Nephron (organoid): ENCODE measurements at regions not wholly inside any gene's neighbourhood (a gene's known extent, or its start where the extent isn't known, plus 50 kb on each side); places are given as distances from the start of the nearest gene placed in this dataset.
A peak's percentile ranks its signal among the peaks of the same experiment; 100 is the strongest.

Experiments used
- H3K27ac Mint-ChIP-seq, 3 experiments: 2 replicates each; pipeline ENCODE4 v1.8.0; 2020; ENCODE audit warnings: mixed read lengths in 3 of 3, mild to moderate bottlenecking in 2 of 3, moderate library complexity in 1 of 3
- H3K27me3 Mint-ChIP-seq: 2 replicates; pipeline ENCODE4 v1.8.0; 2021; ENCODE audit warnings: low read depth, mild to moderate bottlenecking, moderate library complexity, mixed read lengths
- H3K36me3 Mint-ChIP-seq: 2 replicates; pipeline ENCODE4 v1.8.0; 2020; ENCODE audit warnings: low read depth, mixed read lengths
- H3K4me1 Mint-ChIP-seq: 2 replicates; pipeline ENCODE4 v1.8.0; 2020; ENCODE audit warnings: mixed read lengths
- H3K4me3 Mint-ChIP-seq, 3 experiments: 2 replicates each; pipeline ENCODE4 v1.8.0; 2020; ENCODE audit warnings: mild to moderate bottlenecking in 3 of 3, mixed read lengths in 3 of 3, moderate library complexity in 2 of 3
- H3K9me3 Mint-ChIP-seq: 2 replicates; pipeline ENCODE4 v1.8.0; 2020; ENCODE audit warnings: mixed read lengths
- TF ChIP-seq, protein P1 (sequence below), 3 experiments: fragments of 200-600 bp; sonication (generic); IDR thresholded peaks; one replicate each; pipeline ENCODE4 v1.5.0; 2021; ENCODE audit warnings: antibody characterized with exemption in 3 of 3; ENCODE audit not compliant: unreplicated experiment in 3 of 3

DNA sequence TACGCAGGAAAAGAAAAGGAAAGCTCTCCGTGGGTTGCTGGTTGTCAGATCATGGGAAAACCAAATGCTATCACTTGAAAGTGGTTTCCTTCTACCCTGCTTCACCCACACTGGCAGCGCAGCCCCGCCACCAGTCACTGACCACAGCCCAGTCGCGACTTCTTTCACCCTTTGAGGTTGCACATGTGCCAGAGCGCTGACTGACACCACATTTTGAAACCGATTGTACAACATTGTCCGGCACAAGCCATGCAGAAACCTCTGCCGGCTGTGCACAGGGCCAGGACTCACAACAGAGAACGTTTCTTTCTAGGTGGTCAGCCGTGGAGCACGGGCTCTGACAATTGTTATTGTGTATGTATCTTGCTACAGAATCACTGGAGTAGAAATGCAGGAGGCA, 827.2 kb upstream of the POU3F3 start:
- Mint-ChIP-seq H3K27ac (peak overlapping the region in 1 of 3 experiments; percentile 68), H3K4me1 (peaks cover 19% of the 10 kb centered on the region), H3K27me3 (peaks cover 5% of the 10 kb centered on the region), H3K9me3 (no peaks in the 10 kb centered on the region), H3K36me3 (no peaks in the 10 kb centered on the region), H3K4me3 (no peak overlapping the region)
- TF ChIP-seq, protein P1, sequence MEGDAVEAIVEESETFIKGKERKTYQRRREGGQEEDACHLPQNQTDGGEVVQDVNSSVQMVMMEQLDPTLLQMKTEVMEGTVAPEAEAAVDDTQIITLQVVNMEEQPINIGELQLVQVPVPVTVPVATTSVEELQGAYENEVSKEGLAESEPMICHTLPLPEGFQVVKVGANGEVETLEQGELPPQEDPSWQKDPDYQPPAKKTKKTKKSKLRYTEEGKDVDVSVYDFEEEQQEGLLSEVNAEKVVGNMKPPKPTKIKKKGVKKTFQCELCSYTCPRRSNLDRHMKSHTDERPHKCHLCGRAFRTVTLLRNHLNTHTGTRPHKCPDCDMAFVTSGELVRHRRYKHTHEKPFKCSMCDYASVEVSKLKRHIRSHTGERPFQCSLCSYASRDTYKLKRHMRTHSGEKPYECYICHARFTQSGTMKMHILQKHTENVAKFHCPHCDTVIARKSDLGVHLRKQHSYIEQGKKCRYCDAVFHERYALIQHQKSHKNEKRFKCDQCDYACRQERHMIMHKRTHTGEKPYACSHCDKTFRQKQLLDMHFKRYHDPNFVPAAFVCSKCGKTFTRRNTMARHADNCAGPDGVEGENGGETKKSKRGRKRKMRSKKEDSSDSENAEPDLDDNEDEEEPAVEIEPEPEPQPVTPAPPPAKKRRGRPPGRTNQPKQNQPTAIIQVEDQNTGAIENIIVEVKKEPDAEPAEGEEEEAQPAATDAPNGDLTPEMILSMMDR (IDR thresholded peaks at IDR 0.05; ENCODE audit: unreplicated experiment in 3 of 3), result no peak

DNA sequence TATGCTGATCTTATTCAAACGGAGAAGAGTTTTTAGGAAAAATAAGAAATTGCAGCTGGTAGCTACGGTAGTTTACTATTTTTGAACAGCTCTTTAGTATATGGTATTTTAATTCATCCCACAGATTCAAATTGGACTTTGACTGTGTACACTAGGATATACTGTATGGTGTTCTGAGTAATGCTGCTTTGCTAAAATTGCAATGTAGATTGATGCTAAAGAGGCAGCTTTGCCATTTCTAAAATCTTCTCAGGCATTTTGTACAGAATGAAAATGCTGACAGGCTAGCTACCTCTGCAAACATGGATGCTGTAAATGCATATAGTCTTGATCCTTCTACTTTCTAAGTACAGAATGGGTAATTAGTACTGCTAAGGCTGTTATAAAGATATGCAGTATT, 826.6 kb upstream of the POU3F3 start:
- Mint-ChIP-seq H3K9me3 (no peaks in the 10 kb centered on the region), H3K27me3 (peaks cover 5% of the 10 kb centered on the region), H3K4me1 (peaks cover 19% of the 10 kb centered on the region), H3K4me3 (no peak overlapping the region), H3K36me3 (no peaks in the 10 kb centered on the region), H3K27ac (peak overlapping the region in 1 of 3 experiments; percentile 68)
- TF ChIP-seq, protein P1 (IDR thresholded peaks at IDR 0.05; ENCODE audit: unreplicated experiment in 3 of 3), result no peak

DNA sequence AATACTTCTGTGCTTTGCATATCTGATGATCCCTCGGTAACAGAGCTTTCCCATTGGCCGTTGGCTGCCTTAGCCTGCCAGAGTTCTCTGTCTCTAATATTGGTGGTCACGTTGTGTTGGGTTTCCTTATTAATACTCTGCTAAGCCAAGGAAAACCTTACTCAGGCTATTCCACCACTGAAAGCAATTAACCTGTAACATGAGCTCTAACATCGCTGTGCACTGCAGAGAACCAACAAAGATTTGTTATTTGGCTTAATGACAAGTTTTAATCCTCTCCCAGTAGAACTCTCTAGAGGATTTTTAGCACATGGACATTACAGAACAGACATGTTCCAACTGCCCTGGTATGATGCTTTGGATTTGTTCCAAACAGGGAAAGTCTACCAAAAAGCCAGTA, 825.9 kb upstream of the POU3F3 start:
- Mint-ChIP-seq H3K4me3 (peak overlapping the region in 2 of 3 experiments; percentile 18 to 23), H3K4me1 (peaks cover 19% of the 10 kb centered on the region), H3K36me3 (no peaks in the 10 kb centered on the region), H3K27me3 (peaks cover 5% of the 10 kb centered on the region), H3K9me3 (no peaks in the 10 kb centered on the region), H3K27ac (peak overlapping the region; percentile 61 to 82 (median 61))
- TF ChIP-seq, protein P1 (IDR thresholded peaks at IDR 0.05; ENCODE audit: unreplicated experiment in 3 of 3), result no peak

DNA sequence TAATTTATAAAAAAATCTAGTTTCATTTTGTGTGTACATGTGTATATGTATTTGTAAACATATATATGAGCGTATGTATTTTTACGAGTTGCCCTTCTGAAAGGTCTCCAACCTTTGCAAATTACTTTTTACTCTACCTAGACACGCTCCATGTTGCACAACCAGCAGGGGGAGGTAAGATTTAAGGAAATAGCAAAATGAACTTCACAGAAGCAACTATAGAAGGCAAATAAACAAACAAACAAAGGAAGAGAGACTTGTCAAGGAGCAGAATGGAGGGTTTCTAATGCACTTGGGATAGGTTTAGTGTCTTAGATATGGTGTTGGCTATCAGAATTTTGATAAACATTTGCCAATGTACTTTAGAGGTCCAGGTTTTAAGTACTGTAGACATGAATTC, 820.5 kb upstream of the POU3F3 start:
- Mint-ChIP-seq H3K36me3 (no peaks in the 10 kb centered on the region), H3K4me3 (no peak overlapping the region), H3K27me3 (peaks cover 4% of the 10 kb centered on the region), H3K9me3 (no peaks in the 10 kb centered on the region), H3K27ac (no peak overlapping the region), H3K4me1 (peaks cover 6% of the 10 kb centered on the region)
- TF ChIP-seq, protein P1 (IDR thresholded peaks at IDR 0.05; ENCODE audit: unreplicated experiment in 3 of 3), result peak; percentile 59 to 65 (median 59)

DNA sequence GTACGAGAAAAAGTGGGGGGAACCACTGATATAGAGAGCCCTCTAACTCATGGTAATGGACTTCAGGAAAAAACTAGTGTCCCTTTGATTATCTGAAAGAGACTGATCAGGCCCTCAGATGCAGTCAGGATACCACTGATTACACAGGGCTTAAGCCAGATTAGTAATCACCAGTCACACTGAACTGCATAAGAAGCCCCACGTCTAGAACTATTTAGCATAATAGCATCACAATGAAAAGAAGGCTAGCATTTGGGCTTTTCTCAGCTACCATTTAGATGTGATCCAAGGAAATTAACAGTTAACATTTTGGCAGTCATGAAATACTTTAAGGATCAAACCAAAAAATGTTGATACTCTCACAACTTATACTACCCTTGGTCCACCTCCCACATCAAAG, 813.1 kb upstream of the POU3F3 start:
- Mint-ChIP-seq H3K9me3 (no peaks in the 10 kb centered on the region), H3K4me1 (peaks cover 8% of the 10 kb centered on the region)

DNA sequence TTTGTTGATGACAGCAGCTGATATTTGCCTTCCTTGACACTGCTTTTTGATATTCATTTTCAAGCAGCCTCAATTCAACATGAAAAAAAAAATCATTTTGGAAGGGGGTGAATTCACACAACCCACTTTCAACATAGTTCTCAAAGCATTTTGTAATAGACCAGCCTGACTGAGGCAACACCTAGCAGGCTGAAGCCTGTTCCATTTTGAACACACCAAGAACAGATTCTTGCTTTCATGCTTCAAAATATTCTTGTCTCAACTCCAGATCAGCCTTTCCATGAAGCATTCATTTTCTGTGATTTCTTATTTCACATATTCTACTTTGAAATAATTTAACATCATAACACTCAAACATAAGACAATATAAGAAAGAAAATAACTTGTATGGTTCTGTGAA, 812.6 kb upstream of the POU3F3 start:
- Mint-ChIP-seq H3K9me3 (no peaks in the 10 kb centered on the region), H3K36me3 (no peaks in the 10 kb centered on the region), H3K27me3 (peaks cover 1% of the 10 kb centered on the region), H3K4me3 (no peak overlapping the region), H3K4me1 (peaks cover 10% of the 10 kb centered on the region), H3K27ac (no peak overlapping the region)
- TF ChIP-seq, protein P1 (IDR thresholded peaks at IDR 0.05; ENCODE audit: unreplicated experiment in 3 of 3), result no peak

More for the DNA sequence above, 813.1 kb upstream of the POU3F3 start:
- Mint-ChIP-seq H3K27me3 (no peaks in the 10 kb centered on the region), H3K36me3 (no peaks in the 10 kb centered on the region), H3K27ac (no peak overlapping the region), H3K4me3 (no peak overlapping the region)
- TF ChIP-seq, protein P1 (IDR thresholded peaks at IDR 0.05; ENCODE audit: unreplicated experiment in 3 of 3), result no peak
